HUDEP-2 (cell line): ENCODE measurements at regions not wholly inside any gene's neighbourhood (a gene's known extent, or its start where the extent isn't known, plus 50 kb on each side); places are given as distances from the start of the nearest gene placed in this dataset.

ENCODE experiments used
- DNase-seq, 76 experiments: peaks; one replicate each; lab custom pipeline; 2025; ENCODE audit not compliant: unreplicated experiment in 76 of 76; lab: John Stamatoyannopoulos, UW

DNA sequence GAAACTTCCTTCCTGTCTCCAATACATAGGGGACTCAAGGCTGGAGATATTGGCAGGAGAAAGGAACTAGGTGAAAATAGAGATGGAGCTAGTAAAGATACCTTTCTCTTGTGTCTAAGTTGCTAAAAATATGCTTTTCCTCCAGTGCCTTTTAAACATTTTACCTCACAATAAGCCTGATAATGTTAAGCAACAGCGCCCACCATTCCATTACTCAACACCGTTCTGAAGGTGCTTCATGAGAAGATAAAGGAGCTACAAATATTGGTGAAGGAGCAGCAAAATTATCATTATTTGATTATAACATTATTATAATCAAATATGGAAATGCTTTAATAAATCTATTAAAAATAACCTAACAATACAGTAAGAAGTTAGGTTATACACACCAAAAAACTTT is 83.6 kb upstream of the BARX2 start:
- no peak for DNase-seq

DNA sequence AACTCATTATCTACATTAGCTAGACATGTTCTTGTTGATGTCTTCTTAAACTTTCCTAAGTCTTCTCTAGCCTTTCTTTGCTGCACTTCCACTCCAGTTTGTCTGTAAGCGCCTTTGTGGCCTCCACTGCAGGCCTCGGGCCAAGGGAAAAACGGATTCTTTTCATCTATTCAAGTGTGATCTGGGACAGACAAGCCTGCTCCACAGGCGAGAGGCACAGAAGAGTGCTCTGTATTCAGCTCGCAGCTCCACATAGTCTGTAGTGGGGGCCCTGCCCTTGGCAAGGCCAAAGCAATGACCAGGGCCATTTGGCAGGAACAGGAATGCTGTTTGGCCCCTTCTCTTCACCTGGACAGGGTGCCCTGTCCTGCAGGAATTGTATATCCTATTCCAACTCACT is 84.1 kb upstream of the BARX2 start:
- DNase-seq = no peak

DNA sequence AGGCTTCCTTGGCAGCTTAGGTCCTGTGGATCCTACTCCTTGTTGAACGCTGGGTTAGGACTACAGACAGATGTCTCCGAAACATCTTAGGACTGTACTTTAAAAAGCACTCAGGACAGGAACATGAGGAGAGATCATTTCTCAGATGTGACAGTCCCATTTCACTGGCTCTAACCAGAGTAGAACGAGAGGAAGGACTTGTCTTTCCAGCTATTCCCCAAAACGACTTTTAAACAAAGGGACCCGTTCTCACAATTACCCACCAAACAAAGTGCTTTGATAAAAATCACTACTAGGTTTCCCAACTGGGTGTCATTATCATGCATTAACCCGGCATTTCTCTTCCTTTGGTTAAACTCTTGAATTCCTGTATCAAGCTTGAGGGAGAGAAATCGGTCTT is 84.7 kb upstream of the BARX2 start:
- no peak for DNase-seq

DNA sequence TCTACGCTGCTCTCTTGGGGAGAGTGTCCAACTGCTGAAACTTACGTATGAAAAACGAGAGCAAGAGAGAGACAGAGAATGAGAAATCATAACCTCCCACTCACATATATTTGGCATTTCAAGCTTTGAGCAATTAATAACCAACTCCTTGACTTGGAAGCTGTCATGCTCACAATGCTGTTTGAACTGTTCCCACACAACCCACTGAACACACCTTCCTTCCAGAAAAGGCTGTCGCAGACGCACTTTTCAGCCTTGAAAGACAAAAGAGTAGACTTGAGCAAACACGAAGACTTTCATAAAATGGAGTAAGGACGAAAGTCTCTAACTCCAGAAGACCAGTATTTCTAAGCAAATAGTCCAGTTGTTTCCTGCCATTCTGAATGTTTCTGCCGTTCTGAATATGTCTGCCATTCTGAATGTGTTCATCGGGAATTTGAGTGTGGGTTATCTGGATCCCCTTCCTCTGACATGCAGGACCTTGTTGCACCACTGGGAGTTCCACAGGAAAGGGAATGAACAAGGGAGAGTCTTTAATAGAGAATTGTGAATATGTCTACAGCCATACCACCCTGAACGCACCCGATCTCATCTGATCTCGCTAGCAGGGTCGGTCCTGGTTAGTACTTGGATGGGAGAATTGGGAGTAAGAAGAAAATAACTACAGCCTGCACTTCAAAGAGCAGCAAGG is 86.2 kb upstream of the BARX2 start:
- DNase-seq = no peak

DNA sequence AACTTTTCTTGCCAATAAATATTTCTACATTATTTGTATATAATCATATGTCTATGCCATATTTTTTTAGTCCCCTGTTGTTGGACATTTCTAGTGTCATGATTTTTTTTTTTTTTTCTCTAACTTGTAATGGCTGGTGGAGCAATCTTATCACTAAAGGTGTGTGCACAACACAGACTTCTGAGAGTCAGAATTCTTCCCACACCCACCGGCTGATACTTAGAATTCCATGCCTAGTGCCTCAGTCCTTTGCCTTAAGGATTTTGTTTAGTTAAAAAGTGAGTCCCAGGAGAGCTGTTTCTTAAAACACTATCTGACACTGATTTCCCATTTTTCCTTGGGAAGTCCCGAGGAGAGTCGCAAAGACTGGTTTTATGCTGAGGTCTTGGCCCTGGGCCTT is 87.7 kb upstream of the BARX2 start:
- no peak for DNase-seq

DNA sequence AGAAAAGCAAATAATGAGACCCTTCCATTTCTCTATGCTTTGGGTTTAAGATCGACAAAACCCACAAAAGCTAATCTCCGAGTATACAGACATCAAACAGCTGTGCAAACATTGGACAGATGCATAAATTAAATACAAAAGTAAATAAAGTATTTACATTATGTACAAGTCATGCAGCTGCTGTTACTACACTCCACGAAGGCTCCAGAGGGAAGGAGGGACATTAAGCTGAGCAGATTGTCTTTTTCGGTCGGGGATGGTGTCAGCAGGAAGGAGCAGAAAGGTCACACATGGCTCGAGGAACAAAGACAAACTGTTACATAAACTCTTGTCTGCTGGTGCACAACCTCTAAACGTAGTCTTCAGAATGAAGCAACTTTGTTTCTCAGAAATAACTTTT is 88.8 kb upstream of the BARX2 start:
- DNase-seq = no peak

DNA sequence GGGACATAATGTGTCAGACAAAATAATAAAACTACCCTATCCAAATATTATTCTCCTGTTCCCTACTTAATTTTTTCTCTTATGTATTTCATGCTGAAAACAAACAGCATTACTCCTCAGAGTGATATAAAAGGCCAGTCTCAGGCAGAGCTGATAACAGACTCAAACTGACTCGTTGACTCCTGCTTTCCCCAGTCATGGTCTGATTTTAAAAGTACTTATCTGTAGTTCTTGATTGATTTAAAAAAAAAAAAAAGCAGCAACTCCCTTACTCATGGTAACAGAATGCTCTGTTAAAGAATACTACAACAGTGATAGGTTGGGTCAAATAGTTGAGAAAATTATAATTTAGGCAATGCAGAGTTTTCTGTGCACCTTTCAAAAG is 90.3 kb upstream of the BARX2 start:
- no peak for DNase-seq

DNA sequence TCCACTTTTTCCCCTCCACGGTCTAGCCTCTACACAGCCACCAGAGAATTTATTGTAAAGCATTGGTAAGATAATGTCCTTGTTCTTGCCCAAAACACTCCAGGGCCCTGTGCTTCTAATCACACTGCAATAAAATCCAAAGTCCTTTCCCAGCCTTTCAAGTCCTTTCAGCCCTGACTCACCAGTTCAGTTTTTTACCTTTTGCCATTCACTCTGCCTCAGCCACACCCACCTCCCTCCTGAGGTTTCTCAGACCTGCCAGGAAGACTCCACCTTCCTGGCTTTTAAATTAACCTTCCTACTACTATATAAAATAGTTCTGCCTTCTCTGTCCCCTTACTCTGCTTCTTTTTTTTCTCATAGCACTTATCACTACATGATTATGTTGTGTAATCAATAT is 91.0 kb upstream of the ARHGAP32 start:
- DNase-seq = no peak

DNA sequence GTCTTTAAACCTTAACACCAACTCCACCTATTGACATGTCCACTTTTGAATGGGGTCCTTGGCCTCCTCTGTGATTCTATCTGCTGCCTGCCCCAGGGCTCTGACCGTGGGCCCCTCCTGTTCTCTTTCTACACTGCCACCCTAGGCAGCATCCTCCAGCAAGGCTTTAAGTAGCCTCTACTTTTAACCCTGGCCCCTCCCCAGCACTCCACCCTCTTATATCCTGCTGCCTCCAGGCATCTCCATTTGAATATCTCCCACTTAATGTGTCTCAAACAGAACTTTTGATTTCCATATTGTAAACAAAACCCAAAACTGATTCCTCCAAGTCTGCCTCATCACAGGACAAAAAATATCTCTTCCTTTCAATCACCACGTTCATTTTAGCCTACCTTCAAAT is 90.5 kb upstream of the ARHGAP32 start:
- no peak for DNase-seq

DNA sequence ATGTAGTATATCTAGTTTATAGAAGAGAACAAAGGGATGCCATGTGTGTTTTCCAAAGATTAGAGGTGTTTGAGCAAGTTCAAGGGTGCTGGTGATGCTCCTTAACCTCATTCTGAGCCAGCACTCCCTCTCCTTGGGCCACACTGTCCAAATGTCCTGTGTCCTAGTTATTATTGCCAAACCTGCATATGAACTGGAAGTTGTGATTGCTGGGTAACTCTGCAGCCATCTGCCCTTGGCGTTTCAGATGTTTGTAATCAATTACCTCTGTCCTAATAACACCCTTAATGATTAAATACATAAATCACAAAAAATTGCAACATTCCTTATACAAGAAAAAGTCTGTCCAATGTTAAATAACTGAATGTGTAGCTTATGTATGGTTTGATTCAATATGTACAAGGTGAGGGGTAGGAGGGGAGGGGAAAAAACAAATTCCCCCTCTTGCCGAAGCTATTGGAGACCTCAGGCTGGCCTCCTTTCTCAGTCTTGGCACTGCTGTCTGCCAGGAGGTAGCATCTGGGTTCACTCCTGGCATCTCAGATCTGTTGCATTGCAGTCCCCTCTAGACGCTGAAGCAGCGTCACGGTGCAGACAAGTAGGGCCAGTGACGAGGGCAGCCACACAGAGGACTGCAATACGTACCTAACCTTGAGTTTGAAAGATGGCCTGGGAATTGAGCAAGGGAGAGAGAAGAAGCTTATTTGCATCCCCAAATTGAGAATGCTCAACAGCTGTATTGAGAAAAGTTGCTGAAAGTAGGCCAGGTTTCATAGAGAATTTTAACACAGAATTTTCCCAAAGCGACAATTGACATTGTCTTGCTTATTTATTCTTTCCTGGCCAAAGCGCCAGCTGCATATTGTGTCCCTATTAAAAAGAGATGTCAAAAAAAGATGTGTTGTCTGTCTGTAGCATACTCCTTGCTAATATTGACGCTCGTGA is 89.6 kb upstream of the ARHGAP32 start:
- no peak for DNase-seq

DNA sequence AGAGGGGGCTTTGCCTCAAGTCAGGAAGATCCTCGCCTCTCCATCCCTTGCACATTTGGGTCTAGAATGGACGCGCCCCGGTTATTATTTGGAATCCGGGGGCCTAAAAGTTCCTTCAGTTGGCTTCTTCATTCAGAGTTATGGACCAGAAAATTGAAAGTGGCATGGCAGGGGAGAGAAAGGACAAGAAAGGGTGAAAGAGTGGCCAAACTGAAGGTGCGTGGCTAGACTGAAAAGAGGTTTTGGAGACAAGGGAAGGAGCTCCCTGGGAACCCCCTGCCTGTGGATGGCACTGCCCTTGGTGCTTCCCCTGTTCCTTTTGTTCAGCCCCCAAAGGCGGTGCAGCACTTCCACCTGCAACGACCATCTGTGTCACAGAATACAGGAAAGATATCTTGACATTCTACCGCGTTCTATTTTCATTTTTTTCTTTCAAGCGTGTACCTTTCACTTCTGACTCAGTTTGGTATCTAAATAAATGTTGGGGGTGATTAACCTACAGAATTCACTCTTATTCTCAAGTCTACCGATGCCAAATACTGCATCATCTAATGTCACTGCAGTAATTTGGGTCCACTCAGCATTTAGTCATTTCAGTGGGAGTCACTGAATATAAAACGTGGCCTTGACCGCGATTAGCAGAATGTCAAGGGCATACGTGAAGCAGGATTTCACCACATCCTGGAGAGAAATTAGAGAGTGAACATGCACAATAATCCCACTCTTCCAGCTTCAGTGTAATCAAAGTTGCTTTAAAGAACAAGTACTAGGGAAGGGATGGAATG is 88.1 kb upstream of the ARHGAP32 start:
- peak in 1 of 76 experiments; percentile 2 for DNase-seq

DNA sequence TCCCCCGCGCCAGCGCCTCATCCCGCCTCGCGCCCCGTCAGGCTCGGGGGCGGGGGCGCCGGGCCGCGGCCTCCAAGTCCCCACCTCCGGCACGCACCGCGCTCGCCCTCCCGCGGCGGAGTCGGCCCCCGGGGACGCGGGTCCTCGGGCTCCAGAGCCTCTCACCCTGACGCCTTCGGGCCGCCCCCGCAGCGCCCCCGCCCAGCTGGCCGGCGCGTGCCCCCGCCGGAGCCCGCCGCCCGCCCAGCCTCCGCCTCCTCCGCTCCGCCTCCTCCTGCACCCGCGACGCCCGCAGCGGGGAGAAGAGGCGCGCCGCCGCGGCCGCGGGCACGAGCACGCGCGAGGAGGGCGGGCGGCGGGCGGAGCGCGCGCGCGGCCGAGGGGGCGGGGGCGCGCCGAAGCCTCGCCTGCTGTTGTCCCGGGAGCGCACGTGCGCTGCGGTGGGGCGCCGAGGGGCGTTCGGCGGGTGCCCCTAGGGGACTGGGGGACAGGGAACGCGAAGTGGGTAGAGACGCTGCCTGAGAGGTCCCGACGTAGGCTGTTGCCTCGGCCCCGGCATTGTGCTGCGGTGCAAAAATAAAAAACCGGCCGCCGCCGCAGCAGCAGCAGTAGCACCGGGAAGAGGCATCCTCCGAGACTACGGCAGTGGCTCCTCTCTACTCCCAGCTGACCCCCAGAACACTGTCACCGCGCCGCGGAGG is 87.4 kb upstream of the ARHGAP32 start:
- DNase-seq = peak in 56 of 76 experiments; percentile 1 to 77 (median 37)

DNA sequence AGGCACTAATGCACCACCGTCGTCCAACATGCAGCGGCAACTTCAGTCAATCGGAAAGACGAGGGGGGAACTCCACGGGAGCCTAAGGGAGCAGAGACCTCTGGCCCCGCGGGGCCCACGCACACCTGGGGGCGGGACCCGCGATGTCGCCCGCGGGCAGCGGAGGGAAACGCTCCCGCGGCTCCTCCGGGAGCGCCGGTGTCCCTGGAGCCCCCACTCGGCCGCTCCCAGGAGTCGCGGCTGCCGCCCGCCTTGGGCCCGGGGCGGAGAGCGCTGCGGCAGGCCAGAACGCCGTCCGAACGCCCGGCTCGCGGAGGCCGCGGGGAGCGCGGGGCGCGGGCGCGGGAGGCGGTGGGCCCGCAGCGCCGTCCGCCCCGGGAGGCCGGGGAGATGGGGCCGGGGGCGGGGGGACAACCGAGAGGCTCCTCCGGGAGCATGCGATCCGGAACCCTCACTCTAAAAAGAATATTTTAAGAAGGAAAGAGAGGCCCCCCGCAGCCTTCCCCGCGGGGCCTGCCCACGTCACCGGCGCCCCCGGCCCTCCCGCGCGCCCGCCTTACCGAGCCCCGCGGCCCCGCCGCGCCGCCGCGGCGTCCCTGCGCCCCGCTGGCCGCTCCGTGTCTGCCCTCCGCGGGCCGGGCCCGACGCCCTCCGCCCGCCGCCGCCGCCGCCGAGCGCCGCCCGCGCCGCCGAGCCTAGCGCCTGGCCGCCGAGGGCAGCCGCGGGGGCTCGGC is 86.6 kb upstream of the ARHGAP32 start:
- peak in 1 of 76 experiments; percentile 11 for DNase-seq

DNA sequence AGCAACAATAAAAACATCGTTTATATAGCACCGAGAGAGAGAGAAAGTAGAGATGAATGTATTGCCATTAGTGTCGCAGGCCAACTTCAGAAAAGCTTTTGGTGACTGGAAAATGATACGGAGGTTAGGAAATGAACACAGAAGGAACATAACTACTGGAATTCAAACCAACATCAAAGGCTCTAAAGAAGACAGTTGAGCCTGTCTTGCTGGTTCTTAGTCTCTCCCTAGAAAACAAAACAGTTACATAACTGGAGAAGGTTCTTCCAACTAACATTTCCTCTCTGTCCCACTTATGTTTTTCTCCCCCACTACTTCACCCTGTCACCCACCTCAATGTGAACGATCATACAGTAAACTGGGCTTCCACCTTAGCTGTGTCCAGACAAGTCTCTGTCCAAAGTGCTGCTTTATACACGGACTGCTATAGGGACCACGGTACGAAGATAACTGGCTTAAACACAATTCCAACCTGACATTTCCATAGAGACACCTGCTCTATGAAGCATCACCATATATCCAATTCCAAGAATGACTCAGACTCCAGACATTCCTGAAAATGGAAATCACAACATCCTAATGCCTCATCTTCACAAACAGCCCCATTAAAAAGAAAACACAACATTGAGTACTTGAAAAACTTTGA is 85.2 kb upstream of the ARHGAP32 start:
- DNase-seq = no peak

DNA sequence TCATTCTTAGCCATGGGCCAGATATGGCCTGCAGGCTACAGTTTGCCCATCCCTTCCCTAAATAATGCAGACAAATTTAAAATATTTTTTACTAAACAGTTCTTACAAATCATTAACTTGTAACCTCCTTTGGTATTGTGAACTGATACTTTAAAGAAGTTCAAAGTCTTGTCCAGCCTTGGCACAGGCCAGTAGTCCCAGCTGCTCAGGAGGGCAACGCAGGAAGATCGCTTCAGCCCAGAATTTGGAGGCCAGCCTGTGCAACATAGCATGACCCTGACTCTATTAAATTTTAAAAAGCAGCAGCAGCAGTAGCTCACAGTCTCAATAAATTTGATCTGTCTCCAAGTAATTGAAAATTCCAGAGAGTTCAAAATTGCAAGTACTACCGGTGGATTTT is 83.7 kb upstream of the ARHGAP32 start:
- DNase-seq = no peak

DNA sequence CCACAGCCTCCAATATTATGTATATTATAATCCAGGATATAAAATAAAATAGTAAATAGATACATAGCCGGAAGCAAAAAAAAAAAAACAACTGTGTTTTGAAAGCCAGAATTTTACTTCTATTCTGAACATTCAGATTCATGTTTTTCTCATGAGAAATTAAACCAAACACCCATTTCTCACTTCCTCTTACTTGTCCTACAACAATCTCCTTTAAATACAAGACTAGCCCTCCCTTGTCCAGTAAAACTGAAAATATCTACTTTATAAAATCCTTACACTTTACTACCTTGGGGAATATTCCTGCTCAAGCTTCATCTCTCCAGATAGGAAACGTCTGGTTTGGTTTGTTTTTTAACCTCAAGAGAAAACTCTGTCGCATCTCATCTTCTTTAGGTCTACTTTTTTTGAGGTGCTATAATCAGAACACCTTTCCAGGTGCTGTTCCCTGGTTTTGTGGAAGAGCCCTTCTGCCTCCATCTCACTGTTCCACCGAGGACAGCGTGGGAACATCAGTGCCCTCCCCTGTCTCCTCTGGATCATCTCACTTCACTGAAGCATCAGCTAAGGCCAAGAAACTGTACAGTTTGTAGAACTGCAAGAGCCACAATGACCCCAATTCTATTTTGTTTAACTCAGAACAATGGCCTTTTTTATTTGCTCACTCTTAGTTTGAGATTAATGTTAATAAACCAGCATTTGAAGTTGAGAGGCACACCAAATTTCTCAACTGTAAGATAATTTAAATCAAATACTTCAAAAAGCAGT is 82.0 kb upstream of the ARHGAP32 start:
- DNase-seq = no peak

DNA sequence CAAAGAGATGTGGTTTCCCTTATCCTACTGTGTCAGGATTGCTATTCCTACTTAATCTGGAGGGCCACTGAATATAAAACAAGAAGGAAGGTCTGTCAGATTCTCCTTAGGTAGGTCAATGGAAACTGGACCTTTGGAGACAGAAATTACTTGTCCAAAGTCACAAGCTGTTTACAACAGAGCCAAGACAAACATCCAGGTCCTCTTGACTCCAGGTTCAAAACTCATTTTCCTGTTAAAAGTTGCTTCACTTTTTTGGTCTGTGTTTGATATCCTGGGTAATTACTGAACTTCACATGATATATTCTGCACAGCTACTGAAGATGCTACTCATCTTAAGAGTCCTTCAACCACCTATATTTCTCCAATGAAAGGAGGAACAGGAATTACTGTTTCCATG is 81.2 kb upstream of the ARHGAP32 start:
- no peak for DNase-seq

DNA sequence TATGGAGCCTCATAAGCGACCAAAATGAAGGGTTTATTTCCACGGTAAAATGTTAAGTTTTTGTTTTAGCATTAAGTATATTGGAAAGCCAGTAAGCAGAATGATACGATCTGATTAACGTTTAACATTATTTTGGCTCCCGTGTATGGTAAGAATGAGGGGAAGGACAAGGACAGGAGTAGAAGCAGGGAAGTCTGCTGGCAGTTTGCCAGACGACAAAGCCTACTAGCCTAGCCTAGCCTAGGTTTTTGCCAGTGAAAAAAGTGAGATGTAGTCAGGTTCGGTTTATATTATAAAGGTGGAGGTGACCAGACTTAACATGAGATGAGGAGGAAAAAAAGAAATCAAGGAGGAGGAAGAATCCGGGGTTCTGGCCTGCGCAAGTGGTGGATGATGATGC is 78.9 kb upstream of the ARHGAP32 start:
- DNase-seq = no peak

DNA sequence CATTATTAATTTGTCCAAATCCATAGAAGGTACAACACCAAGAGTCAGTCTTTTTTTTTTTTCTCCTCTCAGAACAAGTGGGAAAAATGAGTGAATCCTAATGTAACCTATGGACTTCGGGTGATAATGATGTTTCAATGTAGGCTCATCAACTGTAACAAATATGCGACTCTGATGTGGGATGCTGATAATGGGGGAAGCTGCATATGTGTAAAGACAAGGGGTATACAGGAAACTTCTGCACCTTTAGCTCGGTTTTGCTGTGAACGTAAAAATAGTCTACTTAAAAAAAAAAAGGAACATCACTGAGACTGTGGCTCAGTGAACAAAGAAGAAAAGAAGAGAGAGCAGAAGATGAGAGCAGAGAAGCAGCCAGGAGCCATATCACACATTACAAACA is 78.3 kb upstream of the ARHGAP32 start:
- no peak for DNase-seq
